RPMI7951 (cell line): ENCODE measurements at regions not wholly inside any gene's neighbourhood (a gene's known extent, or its start where the extent isn't known, plus 50 kb on each side); places are given as distances from the start of the nearest gene placed in this dataset.
A peak's percentile ranks its signal among the peaks of the same experiment; 100 is the strongest.
"Not testable (repeated sequence)": the region's sequence is repeated elsewhere in the genome, so short reads cannot be mapped to it uniquely, and the experiment has no call there.

Experiments used
- DNase-seq: peaks from one replicate; pipeline ENCODE4 v3.0.0-alpha.2; 2012; ENCODE audit warnings: low read depth

DNA sequence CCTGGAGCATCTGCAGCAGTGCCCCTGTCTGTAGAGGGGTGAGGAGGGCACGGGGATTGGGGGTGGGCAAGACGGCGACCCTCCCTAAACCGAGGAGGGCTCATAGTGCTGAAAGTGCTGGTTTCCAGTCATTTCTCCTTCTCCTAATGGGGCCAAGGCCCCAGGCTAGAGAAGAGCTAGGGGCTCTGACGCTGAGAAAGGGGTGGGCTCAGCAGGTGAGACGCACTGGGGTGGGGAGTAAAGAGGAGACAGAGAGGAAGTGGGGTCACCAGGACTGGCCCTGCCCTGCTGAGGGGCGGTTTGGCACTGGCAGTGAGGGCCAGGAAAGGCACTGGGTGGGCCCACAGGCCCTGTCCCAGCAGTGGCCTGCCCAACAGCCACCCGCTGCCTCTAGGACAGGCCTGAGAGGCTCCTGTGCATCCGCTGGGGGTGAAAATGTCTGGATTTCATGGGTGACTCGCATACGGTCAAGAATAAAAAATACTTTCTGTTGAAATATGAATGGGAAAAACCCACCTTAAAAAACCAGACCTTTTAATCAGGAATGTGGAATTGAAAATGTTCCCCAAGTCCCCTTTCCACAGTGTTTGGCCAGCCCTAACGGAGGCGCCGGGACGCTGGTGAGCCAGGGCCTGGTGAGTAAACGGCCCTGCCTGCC lies 122.4 kb upstream of the SMURF2 start:
- DNase-seq: no peak

DNA sequence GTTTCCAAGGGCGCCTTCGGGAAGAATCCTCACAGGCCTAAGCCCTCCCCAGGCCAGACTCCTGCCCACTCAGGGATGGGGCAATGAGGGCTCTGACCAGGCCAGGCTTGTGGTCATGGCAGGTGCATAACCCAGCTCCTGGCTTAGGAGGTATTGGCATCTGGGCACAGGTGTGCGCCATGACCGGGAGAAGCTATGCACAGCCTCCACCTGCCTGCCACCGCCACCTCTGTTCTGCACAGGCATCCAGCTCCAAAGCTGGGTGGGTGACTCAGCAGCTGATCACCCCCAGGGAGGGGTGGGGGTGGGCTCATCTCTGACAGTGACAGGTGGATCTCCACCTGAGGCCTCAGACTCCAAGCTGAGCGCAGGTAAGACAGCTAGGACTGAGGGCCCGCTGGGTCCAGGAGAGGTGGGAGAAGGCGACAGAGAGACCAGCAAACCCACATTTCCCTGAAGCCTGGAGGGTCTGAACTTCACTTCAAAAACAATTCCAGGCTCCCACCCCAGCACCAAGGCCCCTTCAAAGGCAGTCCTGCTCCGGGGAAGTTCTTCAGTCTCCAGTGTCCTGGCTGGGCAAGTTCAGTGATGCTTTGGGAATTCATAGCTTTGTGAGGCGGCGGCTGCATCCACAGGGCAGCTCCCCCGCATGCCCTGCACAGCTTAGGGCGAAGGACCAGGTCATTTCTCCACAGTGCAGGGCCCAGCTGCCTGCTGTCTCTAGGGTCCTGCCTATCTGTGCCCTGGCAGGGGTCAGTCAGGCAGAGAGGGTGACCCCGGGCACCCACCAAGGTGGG lies 121.6 kb upstream of the SMURF2 start:
- DNase-seq: no peak

DNA sequence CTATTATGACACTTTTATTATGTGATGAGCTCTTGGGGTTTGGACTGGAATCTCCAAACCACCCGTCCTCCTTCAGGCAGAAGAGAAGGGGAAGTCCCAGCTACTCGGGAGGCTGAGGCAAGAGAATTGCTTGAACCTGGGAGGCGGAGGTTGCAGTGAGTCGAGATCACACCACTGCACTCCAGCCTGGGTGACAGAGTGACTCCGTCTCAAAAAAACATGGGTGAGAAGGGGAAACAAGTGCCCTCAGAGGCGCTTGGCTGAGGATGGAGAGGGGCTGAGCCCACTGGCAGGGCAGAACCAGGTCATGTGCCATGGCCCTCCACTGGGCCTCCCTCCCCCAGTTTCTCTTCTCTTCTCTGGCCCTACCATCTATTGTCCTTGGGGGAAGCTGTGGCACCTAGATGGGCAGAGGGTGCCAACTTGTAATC lies 120.9 kb upstream of the SMURF2 start:
- DNase-seq: no peak

DNA sequence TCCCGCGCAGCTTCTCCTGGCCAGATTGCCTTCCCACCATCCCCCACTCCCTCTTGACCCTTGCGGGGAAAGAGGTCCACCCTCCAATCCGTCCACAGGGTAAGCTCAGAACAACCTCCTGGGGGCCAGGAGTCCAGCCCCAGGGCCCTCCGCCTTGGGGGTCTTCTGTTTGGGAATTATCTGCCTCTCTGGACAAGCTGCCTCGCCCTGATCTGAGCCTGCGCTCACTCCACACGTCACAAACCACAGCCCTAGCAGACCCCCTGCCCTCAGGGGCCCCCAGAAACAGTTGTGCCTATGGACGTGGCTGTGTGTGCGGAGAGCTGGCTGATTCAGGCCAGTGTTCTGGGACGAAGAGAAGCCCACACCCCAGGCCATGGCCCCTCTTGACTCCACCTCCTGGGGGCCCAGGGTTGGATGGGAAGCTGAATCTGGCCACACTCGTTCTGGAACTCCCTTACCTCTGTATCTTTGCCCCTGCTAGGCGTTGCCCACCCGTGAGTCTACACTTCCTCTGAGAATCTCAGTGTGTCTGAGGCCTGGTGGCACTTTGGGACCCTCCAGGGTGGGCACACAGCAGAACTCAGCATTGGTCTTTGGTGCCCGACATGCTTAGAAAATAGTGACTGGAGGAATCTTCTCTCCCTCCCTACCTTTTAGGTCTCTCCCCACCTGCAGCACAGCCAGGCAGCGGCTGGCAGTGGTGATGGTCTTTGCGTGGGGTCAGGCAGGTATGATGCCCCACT lies 119.9 kb upstream of the SMURF2 start:
- no peak for DNase-seq

DNA sequence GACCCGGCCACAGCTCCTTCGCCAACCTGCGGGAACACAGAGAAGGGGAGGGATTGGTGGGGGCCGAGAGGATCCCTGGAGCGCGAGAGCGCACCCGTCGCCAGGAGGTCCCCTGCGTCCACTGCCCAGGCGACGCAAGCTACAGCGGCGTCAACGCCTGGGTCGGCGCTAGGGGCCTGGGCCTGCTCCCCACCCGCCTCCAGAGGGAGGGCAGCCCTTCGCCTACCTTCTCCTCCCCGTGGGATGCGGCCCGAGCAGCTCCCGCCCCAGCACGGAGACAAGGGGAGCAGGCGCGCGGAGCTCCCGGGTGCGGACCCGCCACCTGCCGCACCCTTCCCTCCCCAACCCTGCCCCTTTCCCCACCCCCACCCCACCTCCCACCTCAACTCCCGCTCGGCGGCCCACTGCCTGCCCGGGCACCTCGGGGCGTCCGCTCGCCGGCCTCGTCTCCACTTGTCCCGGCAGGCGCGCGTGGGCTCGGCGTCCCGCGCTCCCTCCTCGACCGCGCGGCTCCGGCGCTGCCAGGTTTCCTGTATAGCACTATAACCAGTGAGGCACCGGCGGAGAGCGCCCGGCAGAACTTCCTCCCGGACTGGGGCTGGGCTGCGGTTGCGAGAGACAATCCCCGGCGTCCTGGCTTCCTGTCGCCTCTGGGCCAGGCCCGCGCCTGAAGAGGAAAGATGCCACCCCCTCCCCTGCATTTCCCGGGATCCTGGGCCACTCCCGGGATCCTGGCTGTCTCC lies 119.1 kb upstream of the SMURF2 start:
- DNase-seq: peak; percentile 41

DNA sequence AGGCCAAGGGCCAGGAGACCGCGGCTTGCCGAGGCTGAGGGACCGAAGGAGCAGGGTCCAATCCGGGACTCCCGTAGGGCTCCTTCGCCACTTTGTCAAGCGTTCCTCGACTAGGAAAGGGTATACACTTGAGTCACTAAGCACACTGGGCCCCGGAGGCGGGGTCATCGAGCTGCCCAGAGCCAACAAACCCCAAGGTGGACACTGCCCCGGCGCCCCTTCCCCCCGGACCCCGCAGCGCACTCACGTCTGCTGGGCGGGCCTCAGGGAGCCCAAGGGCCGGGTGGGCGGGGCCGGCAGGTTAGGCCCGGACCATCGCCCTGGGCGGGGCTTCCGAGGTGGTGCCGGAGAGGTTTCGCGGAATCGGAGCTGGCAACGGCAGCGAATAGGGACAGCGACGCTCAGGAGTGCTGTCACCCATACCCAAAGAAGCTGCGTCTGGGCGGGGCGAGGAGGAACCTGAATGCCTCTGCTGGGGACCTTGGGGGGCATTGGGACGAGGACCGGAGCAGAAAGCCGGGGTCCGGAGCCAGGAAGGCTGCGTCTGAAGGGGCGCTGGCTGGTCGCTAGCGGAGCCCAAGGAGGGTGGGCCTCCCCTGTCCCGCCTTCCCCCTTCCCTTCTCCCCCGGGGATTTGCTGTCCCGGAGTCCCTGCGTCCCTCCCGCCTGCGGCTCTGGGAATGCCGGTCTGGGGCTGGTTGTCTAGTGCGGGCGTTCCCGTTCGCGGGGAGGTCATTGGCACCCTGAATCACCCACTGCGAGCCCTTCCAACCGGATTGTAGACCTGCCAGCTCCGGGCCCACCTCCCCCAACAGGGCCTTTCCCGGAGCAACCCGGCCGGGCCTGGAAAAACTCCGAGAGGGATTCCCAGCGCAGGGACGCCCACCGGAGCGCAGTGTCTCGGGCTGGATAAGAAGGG lies 118.2 kb upstream of the SMURF2 start:
- no peak for DNase-seq

DNA sequence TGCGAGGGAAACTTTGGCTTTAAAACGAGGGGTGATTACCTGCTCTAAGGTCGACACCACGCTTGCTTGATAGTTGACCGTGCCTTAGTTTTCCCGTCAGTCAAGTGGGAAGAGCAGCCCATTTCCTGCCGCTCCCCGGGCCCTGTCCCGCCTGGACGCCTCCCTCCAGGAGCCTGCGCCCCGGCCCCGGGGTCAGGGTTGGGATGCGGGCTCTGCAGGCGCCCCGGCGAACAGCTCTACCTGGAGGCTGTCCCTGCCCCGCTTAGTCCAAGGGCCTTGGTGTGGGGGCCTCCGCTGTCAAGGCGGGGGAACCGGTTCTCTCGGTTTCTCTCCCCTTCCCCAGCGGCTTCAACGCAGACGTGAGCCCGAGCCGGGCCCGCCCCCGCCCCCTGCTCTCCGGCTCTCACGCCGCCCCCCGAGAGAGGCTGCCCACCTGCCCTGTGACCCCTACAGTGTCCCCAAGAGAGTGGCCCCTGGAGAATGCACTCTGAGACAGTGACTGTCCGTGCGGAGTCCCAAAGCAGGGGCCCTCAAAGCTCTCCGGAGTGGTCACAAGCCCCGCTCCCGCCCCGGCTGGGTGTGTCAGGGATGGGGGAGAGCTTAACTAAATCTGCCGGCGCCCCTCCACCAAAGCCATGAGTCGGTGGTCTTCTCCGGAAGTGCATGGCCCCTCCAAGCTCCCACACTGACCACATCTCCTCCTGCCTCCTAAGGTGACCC lies 117.4 kb upstream of the SMURF2 start:
- no peak for DNase-seq

DNA sequence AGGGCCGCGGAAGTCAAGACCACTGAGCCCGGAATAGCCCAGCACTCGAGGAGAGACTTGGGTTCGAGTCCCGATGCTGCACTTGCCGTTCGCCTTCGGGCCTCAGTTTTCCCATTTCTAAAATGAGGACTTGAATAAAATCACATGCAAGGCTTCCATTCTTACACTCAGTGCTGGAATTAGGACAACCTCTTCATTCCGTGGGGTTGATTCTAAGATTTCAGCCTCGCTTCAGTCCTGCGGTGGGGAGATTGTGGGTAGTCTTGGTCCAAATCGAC lies 116.9 kb upstream of the SMURF2 start:
- DNase-seq: not testable (repeated sequence)

DNA sequence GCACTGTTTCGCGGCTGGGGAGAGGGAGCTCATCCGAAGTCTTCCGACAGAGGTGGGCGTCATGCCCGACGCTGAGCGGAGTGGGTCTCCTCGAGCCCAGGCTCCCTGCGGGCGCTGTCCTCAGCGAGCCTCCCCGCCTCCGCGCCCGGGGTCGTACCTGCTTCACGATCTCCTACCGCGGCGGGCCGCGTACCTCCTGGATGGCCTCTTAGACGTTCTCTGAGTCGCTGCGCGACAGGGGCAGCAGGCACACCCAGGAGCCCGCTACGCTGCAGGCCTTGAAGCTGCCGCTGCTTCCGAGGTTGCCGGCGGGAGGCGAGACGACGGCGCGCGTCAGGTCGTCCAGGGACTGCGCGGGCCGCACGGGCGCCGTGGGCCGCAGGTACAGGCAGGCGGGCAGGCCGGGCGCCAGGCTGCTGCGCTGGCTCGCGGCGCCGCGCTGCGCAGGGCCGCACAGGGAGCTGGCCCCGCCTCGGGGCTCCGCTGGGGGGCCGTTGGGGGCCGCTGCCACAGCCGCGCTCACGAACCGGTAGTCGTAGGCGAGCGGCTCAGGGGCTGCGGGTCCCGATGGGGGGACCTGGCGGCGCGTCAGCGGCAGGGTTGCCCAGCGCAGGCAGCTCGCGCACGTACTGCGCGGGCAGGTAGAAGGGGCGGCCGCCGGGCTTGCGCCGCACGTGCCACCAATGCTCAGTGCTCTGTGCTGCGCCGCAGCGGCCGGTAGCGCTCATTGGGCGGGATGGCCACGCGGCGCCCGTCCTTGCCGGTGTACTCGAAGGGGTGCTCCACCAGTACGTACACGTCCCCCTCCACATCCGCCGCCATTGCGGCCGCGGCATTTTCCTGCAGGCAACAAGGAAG lies 116.4 kb upstream of the SMURF2 start:
- DNase-seq: no peak

DNA sequence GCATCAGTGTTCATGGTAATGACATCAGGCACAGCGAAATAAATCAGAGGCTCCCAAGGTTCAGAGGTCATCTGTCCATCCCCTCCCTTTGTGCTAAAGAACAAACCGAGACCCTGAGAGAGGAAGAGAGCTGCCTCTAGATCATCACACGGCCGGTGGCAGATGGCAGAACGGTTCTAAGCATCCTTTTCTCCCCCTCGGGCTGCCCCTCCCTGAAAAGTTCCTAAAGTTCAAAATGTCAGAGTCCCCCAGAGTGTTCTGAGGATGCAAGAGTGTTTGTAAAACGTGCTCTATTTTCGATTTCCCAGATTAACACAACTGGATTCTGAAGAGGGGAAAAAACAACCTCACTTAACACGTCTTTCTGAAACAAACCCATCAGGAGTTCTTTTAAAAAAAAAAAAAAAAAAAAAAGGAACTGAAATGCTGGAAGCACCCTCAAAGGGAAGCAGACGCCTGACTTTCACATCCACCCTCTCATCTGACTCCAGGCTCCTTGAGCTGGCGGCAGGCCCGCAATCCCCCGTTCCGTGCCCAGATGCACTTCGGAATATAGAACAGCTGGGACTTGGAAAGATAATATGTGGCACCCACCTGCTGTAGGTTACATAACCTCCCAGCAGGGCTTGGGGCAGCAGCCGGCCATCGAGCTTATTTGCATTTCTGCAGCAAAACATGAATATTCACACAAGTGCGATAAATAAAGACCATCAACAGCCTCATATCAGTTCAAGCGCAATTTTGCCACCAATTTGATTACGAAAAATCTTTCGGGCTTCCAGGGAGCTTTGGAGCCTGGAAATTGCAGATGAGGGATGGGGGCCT lies 115.5 kb upstream of the SMURF2 start:
- DNase-seq: no peak

DNA sequence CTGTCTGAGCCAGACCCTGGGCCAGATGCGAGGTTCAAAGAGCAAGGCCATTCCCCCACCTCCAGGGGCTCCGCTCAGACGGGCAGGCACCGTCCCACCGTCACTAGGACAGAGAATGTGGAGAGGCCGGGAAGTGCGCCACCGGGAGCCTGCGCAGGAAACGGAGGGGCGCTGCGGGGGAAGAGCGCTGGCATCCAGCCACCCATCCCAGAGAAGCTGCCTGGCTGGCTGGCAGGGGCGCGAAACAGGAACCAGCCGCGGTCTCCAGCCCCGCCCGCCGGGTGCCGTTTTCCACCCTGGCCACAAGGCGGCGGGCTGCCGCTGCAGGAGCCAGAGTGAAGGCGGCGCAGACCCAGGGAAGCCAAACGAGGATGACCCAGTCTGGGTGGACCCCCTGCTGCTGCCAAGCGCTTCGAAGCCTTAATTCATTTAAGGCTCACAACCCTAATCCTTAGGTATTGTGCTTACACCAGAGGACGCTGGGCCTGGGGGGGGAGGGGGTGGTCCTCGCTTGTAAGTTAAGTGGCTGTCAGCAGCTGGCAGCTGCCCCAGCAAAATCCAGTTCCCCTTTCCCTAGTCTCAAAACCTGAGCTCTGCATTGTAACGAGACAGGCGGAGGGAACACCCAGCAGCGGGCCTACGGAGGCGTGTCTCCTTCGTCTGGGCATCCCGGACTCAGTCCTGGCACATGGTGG lies 114.8 kb upstream of the SMURF2 start:
- peak; percentile 76 for DNase-seq

DNA sequence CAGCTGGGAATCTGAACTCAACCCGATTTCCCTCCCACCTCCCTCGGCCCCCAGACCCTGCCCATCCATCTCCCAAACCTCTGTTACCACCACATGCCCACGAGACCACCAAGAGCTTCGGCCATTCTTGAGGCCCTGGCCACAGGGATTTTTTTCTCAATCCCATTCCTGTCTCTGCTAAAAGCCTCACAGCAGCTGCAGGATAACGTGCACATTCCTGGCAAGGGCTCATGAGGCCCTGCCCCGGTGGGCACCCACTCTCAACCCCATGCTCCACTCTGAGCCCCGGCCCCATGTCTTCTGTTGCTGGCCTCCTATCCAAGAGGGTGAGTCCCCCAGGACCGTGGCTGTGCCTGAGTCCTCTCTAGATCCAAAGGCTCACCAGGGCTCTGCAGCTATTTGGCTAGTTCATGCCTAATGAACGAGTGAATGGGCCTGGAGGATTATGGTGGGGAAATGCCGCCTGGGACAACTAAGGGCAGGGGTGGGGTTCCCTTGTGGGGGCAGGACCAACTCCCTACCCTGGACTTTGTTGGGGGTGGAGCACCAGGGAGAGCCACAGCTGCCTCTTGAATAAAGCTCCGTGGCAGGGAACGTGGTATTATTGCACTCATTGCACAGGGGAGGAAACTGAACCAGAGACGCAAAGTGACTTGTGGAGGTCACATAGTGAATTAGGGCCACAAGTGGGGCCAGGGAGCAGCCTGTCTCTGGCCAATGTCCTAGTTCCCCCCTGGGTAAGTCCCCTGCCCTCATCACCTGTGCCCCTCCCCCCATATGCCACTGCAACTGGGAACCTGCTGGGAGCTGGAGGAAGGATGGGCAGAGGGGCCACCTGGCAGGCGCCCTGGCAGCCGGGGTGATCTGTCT lies 113.8 kb upstream of the SMURF2 start:
- no peak for DNase-seq

DNA sequence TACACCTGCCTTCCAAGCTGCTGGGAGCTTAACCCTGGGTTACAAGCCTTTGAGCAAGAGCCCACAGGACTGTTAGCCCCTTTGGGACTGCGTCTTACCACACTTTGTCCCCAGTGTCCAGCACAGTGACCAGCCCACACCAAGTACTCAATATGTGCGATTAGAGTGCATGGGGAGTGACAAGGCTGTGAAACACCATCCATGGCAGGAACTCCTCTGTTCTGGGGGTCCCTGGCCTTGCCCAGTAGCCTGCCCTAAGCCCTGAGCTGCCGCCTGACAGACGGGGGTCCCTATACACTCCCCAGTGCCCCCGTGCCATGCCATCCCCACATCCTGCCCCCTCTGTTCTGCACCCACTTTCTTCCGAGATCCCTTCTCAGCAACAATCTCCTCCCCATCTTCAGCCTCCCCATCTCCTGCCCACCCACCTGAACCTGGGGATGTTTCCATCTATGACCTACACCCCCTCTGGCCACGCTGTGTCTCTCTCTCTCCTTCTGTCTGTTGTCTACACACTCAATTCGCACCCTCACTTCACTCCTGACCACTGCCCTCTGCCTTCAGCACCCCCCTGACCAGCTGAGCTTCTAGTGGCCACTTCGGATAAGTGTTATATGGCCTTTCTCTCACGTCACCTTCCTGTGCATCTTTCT lies 112.9 kb upstream of the SMURF2 start:
- DNase-seq: no peak

DNA sequence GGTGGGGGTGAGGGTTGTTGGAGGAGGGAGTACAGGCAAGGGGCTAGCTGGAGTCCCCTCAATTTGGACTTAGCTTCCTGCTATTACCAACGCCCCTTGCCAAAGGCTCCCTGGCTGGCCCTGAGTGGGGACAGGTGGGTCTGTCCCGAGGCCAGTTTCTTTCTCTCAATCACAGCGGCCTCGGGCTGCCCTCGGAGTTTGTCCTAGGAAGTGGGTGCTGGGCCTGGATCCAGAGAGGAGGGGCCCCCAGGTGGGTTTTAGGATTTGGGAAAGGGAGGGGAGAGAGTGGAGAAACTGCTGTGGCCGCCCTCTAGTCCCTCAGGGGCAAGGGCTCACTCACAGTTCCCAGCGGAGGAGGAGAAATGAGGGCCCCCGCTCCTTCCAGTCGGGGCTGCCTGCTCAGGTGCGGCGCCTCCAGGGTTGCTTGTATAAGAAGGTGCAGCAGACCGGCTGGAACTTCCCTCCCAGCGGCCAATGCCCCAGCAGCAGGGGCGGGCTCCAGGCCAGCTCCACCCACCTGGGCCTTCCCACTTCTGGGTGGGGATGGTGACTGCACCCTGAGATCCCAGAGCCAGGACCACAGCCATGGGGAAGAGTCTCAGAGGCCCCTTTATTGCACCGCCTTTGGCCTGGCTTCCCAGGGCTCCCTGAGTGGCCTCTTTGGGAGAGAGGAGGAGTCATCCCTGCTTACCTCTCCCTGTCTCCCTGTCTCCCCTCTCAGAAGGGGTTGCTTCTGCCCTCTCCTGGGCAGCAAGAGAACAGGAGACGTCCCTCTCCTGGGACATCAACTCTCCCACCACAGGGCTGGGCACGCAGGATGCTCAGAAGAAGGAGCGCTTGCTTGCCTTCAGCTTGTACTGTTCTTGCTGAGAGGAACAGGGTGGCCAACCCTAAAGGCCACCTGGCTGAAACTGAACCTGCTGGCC lies 112.0 kb upstream of the SMURF2 start:
- DNase-seq: peak; percentile 60

DNA sequence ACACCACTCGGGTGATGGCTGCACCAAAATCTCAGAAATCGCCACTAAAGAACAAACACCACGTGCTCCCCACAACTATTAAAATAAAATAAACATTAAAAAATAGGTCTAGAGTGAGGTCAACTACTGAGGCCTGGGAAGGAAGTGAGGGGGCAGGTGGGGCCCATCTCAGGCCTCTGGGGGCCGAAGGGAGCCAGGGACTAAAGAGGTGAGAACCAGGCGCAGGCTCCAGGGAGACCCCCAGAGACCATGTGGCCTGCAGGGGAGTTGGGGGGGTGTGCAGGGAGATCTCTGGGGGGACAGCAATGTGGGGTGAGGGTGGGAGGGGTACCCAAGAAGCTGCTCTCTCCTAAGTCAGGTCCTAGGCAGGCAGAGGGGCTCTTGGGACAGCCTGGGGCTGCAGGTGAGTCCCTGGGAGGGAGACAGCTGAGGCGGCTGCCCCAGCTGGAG lies 111.3 kb upstream of the SMURF2 start:
- DNase-seq: no peak
